GM23338 (cell line): ENCODE measurements at regions not wholly inside any gene's neighbourhood (a gene's known extent, or its start where the extent isn't known, plus 50 kb on each side); places are given as distances from the start of the nearest gene placed in this dataset.

Experiments used
- ATAC-seq: fragments of 200-7000 bp; cut with Tn5 transposase; 3 replicates; pipeline ENCODE4 v1.9.1; 2020
- DNase-seq: peaks from one replicate; pipeline ENCODE4 v3.0.0-alpha.2; 2015; ENCODE audit warnings: low spot score
- H2AFZ ChIP-seq: fragments of 200-600 bp; sonication (generic); 2 replicates; pipeline ENCODE4 v1.8.0; 2016; ENCODE audit warnings: antibody characterized with exemption, mild to moderate bottlenecking, moderate library complexity
- H3F3A ChIP-seq: fragments of 200-600 bp; sonication (generic); replicated peaks from 2 replicates; pipeline ENCODE4 v1.8.0; 2017; ENCODE audit warnings: antibody characterized with exemption, mixed run types, low read depth
- H3K27ac ChIP-seq: fragments of 200-600 bp; sonication (generic); 2 replicates; pipeline ENCODE4 v1.6.1; 2016; ENCODE audit warnings: low read depth
- H3K27me3 ChIP-seq: fragments of 200-600 bp; sonication (generic); 2 replicates; pipeline ENCODE4 v1.8.0; 2016; ENCODE audit warnings: mild to moderate bottlenecking, mixed run types, moderate library complexity; ENCODE audit not compliant: insufficient read depth
- H3K36me3 ChIP-seq: fragments of 200-600 bp; sonication (generic); 2 replicates; pipeline ENCODE4 v1.8.0; 2016; ENCODE audit warnings: mild to moderate bottlenecking; ENCODE audit not compliant: insufficient read depth
- H3K4me1 ChIP-seq: fragments of 200-600 bp; sonication (generic); 2 replicates; pipeline ENCODE4 v1.8.0; 2016; ENCODE audit warnings: mild to moderate bottlenecking, moderate library complexity; ENCODE audit not compliant: insufficient read depth
- H3K4me2 ChIP-seq: fragments of 200-600 bp; sonication (generic); 2 replicates; pipeline ENCODE4 v1.7.1; 2017; ENCODE audit warnings: mixed run types
- H3K4me3 ChIP-seq: fragments of 200-600 bp; sonication (generic); 2 replicates; pipeline ENCODE4 v1.6.1; 2016; ENCODE audit warnings: mixed run types
- H3K79me2 ChIP-seq: fragments of 200-600 bp; sonication (generic); replicated peaks from 2 replicates; pipeline ENCODE4 v1.8.0; 2017; ENCODE audit warnings: mild to moderate bottlenecking; ENCODE audit not compliant: insufficient read depth
- H3K9me2 ChIP-seq: fragments of 200-600 bp; sonication (generic); 2 replicates; pipeline ENCODE4 v1.8.0; 2017; ENCODE audit not compliant: insufficient read depth
- H4K20me1 ChIP-seq: fragments of 200-600 bp; sonication (generic); replicated peaks from 2 replicates; pipeline ENCODE4 v1.8.0; 2017; ENCODE audit warnings: mild to moderate bottlenecking; ENCODE audit not compliant: insufficient read depth
- H3K27ac Mint-ChIP-seq: 2 replicates; pipeline ENCODE4 v1.8.0; 2020; ENCODE audit warnings: inconsistent platforms, mild to moderate bottlenecking, moderate library complexity, mixed read lengths
- H3K27me3 Mint-ChIP-seq: 3 replicates; pipeline ENCODE4 v1.8.0; 2022; ENCODE audit warnings: low read depth, mild to moderate bottlenecking, moderate library complexity, mixed read lengths, inconsistent platforms; ENCODE audit not compliant: insufficient read depth, poor library complexity
- H3K36me3 Mint-ChIP-seq: 3 replicates; pipeline ENCODE4 v1.8.0; 2021; ENCODE audit warnings: low read depth, mild to moderate bottlenecking, inconsistent platforms, moderate library complexity, mixed read lengths
- H3K4me1 Mint-ChIP-seq: 3 replicates; pipeline ENCODE4 v1.8.0; 2020; ENCODE audit warnings: mild to moderate bottlenecking, inconsistent platforms, mixed read lengths
- H3K4me3 Mint-ChIP-seq: 3 replicates; pipeline ENCODE4 v1.8.0; 2021; ENCODE audit warnings: moderate library complexity, mild to moderate bottlenecking, inconsistent platforms, mixed read lengths
- H3K9me3 Mint-ChIP-seq: 3 replicates; pipeline ENCODE4 v1.8.0; 2020; ENCODE audit warnings: moderate library complexity, mild to moderate bottlenecking, inconsistent platforms, mixed read lengths
- CREB1 ChIP-seq: fragments of 250-450 bp; sonication (Bioruptor Pico); IDR thresholded peaks from 2 replicates; pipeline ENCODE4 v1.5.0; 2020; ENCODE audit warnings: low read depth, mild to moderate bottlenecking, moderate library complexity
- CTCF ChIP-seq, 2 experiments: fragments of 200-600 bp in 1 of 2; sonication (generic) in 1 of 2; conservative IDR thresholded peaks; 2 replicates each; pipeline versions ENCODE4 v1.5.1 to v1.6.1; 2016 to 2017; ENCODE audit warnings: antibody characterized with exemption in 2 of 2, low read depth in 2 of 2, mild to moderate bottlenecking in 2 of 2, moderate library complexity in 1 of 2
- ETS1 ChIP-seq: IDR thresholded peaks from 2 replicates; pipeline ENCODE4 v1.6.1; 2016; ENCODE audit warnings: antibody characterized with exemption
- EZH2 ChIP-seq: fragments of 200-600 bp; sonication (generic); IDR thresholded peaks from one replicate; pipeline ENCODE4 v1.8.0; 2017; ENCODE audit warnings: antibody characterized with exemption, mild to moderate bottlenecking, low read depth; ENCODE audit not compliant: unreplicated experiment
- EZH2phosphoT487 ChIP-seq: fragments of 200-600 bp; sonication (generic); IDR thresholded peaks from one replicate; pipeline ENCODE4 v1.8.1; 2018; ENCODE audit warnings: antibody characterized with exemption; ENCODE audit not compliant: unreplicated experiment
- POLR2AphosphoS5 ChIP-seq: IDR thresholded peaks from 2 replicates; pipeline ENCODE4 v1.6.1; 2016; ENCODE audit warnings: antibody characterized with exemption, low read depth
- REST ChIP-seq: IDR thresholded peaks from one replicate; pipeline ENCODE4 v1.6.1; 2018; ENCODE audit warnings: antibody characterized with exemption; ENCODE audit not compliant: unreplicated experiment
- STAT1 ChIP-seq: IDR thresholded peaks from one replicate; pipeline ENCODE4 v1.6.1; 2016; ENCODE audit warnings: antibody characterized with exemption; ENCODE audit not compliant: unreplicated experiment
- ZNF114 ChIP-seq: fragments of 250-450 bp; sonication (Bioruptor Pico); IDR thresholded peaks from 2 replicates; pipeline ENCODE4 v1.5.0; 2020; ENCODE audit warnings: mild to moderate bottlenecking, moderate library complexity
- ZNF331 ChIP-seq: fragments of 250-450 bp; sonication (Bioruptor Pico); IDR thresholded peaks from 2 replicates; pipeline ENCODE4 v1.5.0; 2020; ENCODE audit warnings: low read depth, mild to moderate bottlenecking, moderate library complexity
- ZNF462 ChIP-seq: fragments of 250-450 bp; sonication (Bioruptor Pico); IDR thresholded peaks from 2 replicates; pipeline ENCODE4 v1.5.0; 2020; ENCODE audit warnings: mild to moderate bottlenecking, moderate library complexity

- H3K9me2 ChIP-seq, result 0 out of 2 replicates have a peak, but pooled peaks cover 3% of the 10 kb centered on the region
- H3K79me2 ChIP-seq, result no peaks in the 10 kb centered on the region
- no peaks in the 10 kb centered on the region for H3F3A ChIP-seq
- Mint-ChIP-seq H3K4me3 (no peak overlapping the region), H3K27ac (no peak overlapping the region), H3K4me1 (no peaks in the 10 kb centered on the region), H3K9me3 (peaks cover 27% of the 10 kb centered on the region), H3K27me3 (peaks cover 2% of the 10 kb centered on the region), H3K36me3 (peaks cover 19% of the 10 kb centered on the region; the same call in 2 of the 3 replicates)
- H3K36me3 ChIP-seq, result 0 out of 2 replicates have a peak, but pooled peaks cover 8% of the 10 kb centered on the region
- H4K20me1 ChIP-seq, result no peaks in the 10 kb centered on the region
- no peak overlapping the region for H3K27ac ChIP-seq
- H3K4me3 ChIP-seq, result no peak overlapping the region
- H3K27me3 ChIP-seq, result no peaks in the 10 kb centered on the region
- no peak overlapping the region for H3K4me2 ChIP-seq
- no peak for TF ChIP-seq CREB1 (CRISPR knock-in tag)
- TF ChIP-seq ZNF114 (CRISPR knock-in tag), result no peak
- TF ChIP-seq CTCF (conservative IDR thresholded peaks at IDR 0.05; ENCODE audit: low read depth in 2 of 2), result no peak
- no peak for TF ChIP-seq ZNF331 (CRISPR knock-in tag)
- no peak for TF ChIP-seq POLR2AphosphoS5
- TF ChIP-seq REST, result no peak
- TF ChIP-seq ZNF462 (CRISPR knock-in tag), result no peak
- TF ChIP-seq ETS1, result no peak
- no peak for TF ChIP-seq STAT1
- TF ChIP-seq EZH2, result no peak
- no peak for TF ChIP-seq EZH2phosphoT487
- DNase-seq (no peak), ATAC-seq (no peak)
- H2AFZ ChIP-seq, result no peak overlapping the region
- no peaks in the 10 kb centered on the region for H3K4me1 ChIP-seq
Observed at GRCh38 chr4:158371158-158371557, 150.5 kb upstream of the RXFP1 start.
